Keratinocyte (primary cell): ENCODE measurements at regions not wholly inside any gene's neighbourhood (a gene's known extent, or its start where the extent isn't known, plus 50 kb on each side); places are given as distances from the start of the nearest gene placed in this dataset.

Source experiments
- EZH2 ChIP-seq: IDR thresholded peaks from one replicate; pipeline ENCODE4 v1.6.1; 2012; ENCODE audit warnings: inconsistent platforms, mild to moderate bottlenecking, low read length, moderate library complexity
- TF ChIP-seq, protein P1 (sequence below), 3 experiments: IDR thresholded peaks in 1 of 3; conservative IDR thresholded peaks in 1 of 3; optimal IDR thresholded peaks in 1 of 3; 2 replicates in 2 of 3; 3 replicates in 1 of 3; pipeline versions ENCODE3 to v1.5.1; 2011; ENCODE audit warnings: low read length in 3 of 3, mild to moderate bottlenecking in 3 of 3, moderate library complexity in 2 of 3, control low read depth in 1 of 3, inconsistent platforms in 1 of 3; ENCODE audit not compliant: insufficient read depth in 2 of 3; ENCODE audit errors: extremely low read depth in 1 of 3

DNA sequence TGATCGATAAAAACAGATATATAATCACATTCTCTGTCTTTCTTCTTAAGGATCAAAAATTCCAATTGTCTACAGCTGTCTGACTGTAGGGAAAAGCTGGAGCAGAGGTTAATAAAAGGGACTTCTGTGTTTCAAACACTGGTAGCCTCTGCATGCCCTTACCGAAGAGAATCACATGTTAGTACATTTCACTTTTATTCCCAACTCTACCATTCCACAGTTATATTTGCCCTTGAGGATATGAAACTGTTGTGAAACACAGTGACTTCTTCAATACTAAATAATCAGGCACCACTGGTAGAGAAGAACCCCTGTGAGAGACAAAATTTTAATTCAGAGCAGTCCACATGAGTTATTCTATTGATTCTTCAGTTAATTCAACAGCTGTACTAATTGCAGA lies 1187.3 kb upstream of the CITED2 start:
- TF ChIP-seq, protein P1, sequence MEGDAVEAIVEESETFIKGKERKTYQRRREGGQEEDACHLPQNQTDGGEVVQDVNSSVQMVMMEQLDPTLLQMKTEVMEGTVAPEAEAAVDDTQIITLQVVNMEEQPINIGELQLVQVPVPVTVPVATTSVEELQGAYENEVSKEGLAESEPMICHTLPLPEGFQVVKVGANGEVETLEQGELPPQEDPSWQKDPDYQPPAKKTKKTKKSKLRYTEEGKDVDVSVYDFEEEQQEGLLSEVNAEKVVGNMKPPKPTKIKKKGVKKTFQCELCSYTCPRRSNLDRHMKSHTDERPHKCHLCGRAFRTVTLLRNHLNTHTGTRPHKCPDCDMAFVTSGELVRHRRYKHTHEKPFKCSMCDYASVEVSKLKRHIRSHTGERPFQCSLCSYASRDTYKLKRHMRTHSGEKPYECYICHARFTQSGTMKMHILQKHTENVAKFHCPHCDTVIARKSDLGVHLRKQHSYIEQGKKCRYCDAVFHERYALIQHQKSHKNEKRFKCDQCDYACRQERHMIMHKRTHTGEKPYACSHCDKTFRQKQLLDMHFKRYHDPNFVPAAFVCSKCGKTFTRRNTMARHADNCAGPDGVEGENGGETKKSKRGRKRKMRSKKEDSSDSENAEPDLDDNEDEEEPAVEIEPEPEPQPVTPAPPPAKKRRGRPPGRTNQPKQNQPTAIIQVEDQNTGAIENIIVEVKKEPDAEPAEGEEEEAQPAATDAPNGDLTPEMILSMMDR (optimal IDR thresholded peaks at IDR 0.05 in 1 of 3, IDR thresholded peaks at IDR 0.05 in 1 of 3, conservative IDR thresholded peaks at IDR 0.05 in 1 of 3; ENCODE audit: extremely low read depth in 1 of 3, insufficient read depth in 2 of 3, low read length in 3 of 3), result no peak
- no peak for TF ChIP-seq EZH2
